ENCODE measurements at regions not wholly inside any gene's neighbourhood (a gene's known extent, or its start where the extent isn't known, plus 50 kb on each side); places are given as distances from the start of the nearest gene placed in this dataset.

- no peak for DNase-seq (ENCODE audit: low spot score)
- intact Hi-C loops (cut with DNase I), result no loop called here
- ATAC-seq, result no peak
These were observed 117.9 kb downstream of the ETAA1 start for GRCh38 chr2:67515056-67515455.

DNA sequence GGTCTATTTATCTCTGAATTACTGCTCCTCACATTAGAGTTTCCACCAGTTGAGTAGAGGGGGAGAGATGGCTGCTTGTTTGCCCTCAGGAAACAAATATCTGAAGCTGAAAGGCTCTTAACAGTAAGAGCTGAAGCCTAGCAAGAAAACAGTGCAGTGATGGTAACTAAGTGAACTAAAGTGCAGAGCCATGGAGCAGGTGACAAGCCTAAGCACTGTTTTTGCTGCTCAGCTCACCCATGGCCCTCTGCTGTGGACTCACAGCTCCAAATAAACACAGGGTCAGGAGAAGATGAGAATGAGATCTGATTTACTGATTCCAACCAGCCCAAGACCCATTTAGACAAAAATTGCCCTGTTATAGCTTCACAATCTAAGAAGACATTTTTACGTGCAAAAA lies 118.4 kb downstream of the ETAA1 start:
- intact Hi-C loops (cut with DNase I), result no loop called here
- DNase-seq (ENCODE audit: low spot score) (no peak), ATAC-seq (no peak)

- no peak for DNase-seq (ENCODE audit: low spot score)
These were observed 119.2 kb downstream of the ETAA1 start for GRCh38 chr2:67516362-67516761.

GRCh38 chr2:67516899-67517530 lies 119.9 kb downstream of the ETAA1 start:
- no peak for DNase-seq (ENCODE audit: low spot score)
- intact Hi-C loops (cut with DNase I), result no loop called here
- ATAC-seq, result no peak

More at GRCh38 chr2:67516362-67516761, 119.2 kb downstream of the ETAA1 start:
- ATAC-seq, result no peak
- intact Hi-C loops (cut with DNase I), result no loop called here

GRCh38 chr2:67522148-67522547 lies 125.0 kb downstream of the ETAA1 start:
- intact Hi-C loops (cut with DNase I), result no loop called here
- ATAC-seq, result no peak
- DNase-seq (ENCODE audit: low spot score), result no peak

DNA sequence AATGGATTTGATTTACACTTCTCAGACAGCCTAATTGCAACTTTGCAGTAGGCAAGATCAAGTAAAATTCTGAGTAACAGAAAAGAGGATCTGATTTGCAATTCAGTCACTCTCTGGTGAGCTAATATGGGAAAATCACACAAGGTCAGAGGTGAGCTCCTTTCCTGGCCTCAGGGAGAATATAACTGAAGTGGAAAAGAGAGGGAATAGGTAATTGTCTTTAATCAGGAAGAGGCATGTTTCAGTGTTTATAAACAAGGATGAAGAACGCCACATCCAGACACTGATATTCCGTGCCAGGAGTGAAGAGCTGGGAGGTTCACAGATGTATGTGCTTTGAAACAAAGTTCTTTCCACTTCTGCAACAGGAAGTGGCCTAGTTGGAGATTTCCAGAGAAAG lies 127.1 kb downstream of the ETAA1 start:
- ATAC-seq, result no peak
- DNase-seq (ENCODE audit: low spot score), result no peak
- intact Hi-C loops (cut with DNase I), result no loop called here

- DNase-seq (ENCODE audit: low spot score) (no peak), ATAC-seq (no peak)
- intact Hi-C loops (cut with DNase I), result no loop called here
These were observed 127.6 kb downstream of the ETAA1 start for GRCh38 chr2:67524777-67525176.

DNA sequence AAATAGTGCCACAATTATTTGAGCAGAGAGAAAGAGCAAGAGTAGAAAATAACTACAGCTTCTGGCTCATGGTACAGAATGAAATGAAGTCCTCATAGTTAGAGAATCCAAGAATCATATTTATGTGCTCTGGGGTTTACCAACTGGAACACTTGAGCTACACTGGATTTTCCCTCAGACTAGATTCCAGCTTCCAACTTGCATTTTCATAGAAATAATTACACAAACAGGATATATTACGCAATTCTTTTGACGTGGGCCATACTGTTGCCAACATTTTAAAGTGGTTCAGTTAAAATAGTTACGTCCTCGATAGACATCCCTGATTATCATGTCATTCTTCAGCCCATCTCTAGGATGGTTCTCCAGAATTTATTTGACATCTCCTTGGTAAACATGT lies 129.2 kb downstream of the ETAA1 start:
- ATAC-seq, result peak; percentile 84
- intact Hi-C loops (cut with DNase I), result no loop called here
- DNase-seq (ENCODE audit: low spot score), result no peak

DNA sequence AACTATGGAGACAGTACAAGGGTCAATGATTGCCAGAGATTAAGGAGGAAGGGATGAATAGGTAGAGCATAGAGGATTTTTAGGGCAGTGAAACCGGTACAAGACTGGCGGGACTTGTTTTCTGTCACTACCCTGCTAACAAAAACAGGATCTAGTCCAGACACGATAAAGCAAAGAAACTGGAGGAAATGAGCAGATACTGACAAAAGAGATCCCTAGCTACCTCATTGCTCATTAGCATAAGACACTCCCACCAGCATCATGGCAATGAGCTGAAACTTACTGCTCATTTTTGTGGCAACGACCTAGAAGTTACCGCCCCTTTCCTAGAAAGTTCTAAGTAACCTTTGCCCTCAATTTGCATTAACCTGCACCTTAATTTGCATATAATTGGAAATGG lies 131.2 kb downstream of the ETAA1 start:
- intact Hi-C loops (cut with DNase I), result no loop called here
- no peak for ATAC-seq
- DNase-seq (ENCODE audit: low spot score), result no peak

DNA sequence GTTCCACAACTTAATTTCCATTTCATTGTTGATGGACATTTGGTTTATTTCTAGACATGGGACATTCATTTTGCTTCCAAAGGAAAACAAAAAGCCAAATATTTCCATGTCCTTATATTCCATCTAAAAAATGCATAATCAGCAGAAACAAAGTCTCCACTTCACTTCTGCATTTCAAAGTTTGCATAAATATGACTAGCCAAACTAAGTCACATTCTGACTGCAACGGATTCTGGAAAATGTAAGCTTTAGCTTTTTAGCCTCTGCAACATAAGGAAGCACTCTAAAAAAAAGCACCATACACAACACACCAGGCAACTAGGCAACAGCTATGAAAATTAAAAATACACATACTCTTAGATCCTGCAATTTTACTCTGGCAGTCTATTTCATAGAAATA lies 135.3 kb downstream of the ETAA1 start:
- ATAC-seq, result no peak
- no peak for DNase-seq (ENCODE audit: low spot score)
- intact Hi-C loops (cut with DNase I), result no loop called here

DNA sequence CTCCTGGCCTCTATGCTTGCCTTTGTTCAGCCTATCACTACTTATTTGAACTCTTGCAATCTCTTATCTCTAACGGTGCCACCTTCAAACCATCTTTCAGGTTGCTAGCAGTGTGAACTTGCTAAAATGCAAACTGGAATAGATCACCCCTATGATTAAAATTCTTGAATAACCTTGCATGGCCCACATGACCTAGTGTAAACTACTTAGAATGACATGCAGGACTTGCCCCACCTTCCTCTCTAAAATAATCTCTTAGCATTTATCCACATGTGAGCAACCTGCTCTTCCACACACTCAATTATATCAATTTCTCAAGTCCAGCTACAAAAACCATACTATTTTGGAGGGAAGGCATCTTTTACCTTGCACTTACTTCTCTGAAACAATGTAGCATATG lies 137.6 kb downstream of the ETAA1 start:
- ATAC-seq, result no peak
- no peak for DNase-seq (ENCODE audit: low spot score)
- intact Hi-C loops (cut with DNase I), result no loop called here

GRCh38 chr2:67540962-67541361 lies 143.8 kb downstream of the ETAA1 start:
- DNase-seq (ENCODE audit: low spot score) (no peak), ATAC-seq (no peak)
- intact Hi-C loops (cut with DNase I), result no loop called here

GRCh38 chr2:67544286-67544685 lies 147.2 kb downstream of the ETAA1 start:
- no peak for ATAC-seq
- intact Hi-C loops (cut with DNase I), result no loop called here
- no peak for DNase-seq (ENCODE audit: low spot score)

- no peak for ATAC-seq
- intact Hi-C loops (cut with DNase I), result no loop called here
- no peak for DNase-seq (ENCODE audit: low spot score)
These were observed 151.4 kb downstream of the ETAA1 start for GRCh38 chr2:67548317-67549201.

GRCh38 chr2:67559156-67559555 lies 162.0 kb downstream of the ETAA1 start:
- intact Hi-C loops (cut with DNase I), result no loop called here
- no peak for ATAC-seq

GRCh38 chr2:67560771-67561456 lies 163.8 kb downstream of the ETAA1 start:
- no peak for DNase-seq (ENCODE audit: low spot score)
- intact Hi-C loops (cut with DNase I), result no loop called here

More at GRCh38 chr2:67559156-67559555, 162.0 kb downstream of the ETAA1 start:
- DNase-seq (ENCODE audit: low spot score), result no peak

GRCh38 chr2:67561457-67561965 lies 164.4 kb downstream of the ETAA1 start:
- ATAC-seq (no peak), DNase-seq (ENCODE audit: low spot score) (no peak)

More at GRCh38 chr2:67560771-67561456, 163.8 kb downstream of the ETAA1 start:
- ATAC-seq, result no peak

DNA sequence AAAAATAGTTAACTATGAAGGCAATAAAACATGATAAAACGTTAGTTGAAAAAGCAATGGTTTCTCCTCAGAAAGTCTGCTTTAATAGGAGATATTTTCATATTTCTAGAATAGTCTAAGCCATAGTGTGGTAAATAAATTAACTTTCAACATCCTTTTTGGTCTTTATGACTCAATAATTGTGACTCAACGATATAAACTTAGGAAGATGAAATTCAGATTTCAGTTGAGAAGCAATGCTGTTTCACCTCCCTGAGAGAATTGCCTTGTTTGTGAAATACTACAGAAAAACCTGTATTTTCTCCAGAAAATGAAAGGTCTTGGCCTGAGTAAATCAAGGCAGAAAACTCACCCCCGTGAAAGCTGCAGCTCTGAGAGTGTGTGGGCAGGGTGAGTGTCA lies 166.9 kb downstream of the ETAA1 start:
- intact Hi-C loops (cut with DNase I), result no loop called here
- ATAC-seq, result no peak
- no peak for DNase-seq (ENCODE audit: low spot score)

More at GRCh38 chr2:67561457-67561965, 164.4 kb downstream of the ETAA1 start:
- intact Hi-C loops (cut with DNase I), result no loop called here

GRCh38 chr2:67564626-67565025 lies 167.5 kb downstream of the ETAA1 start:
- no peak for DNase-seq (ENCODE audit: low spot score)
- ATAC-seq, result no peak
- intact Hi-C loops (cut with DNase I), result no loop called here

GRCh38 chr2:67565262-67565661 lies 168.1 kb downstream of the ETAA1 start:
- intact Hi-C loops (cut with DNase I), result no loop called here
- ATAC-seq, result no peak
- no peak for DNase-seq (ENCODE audit: low spot score)

Data from sciatic nerve (tissue), 2 donors.